CD14-positive monocyte (primary cell): ENCODE measurements at regions not wholly inside any gene's neighbourhood (a gene's known extent, or its start where the extent isn't known, plus 50 kb on each side); places are given as distances from the start of the nearest gene placed in this dataset.
"Not testable (repeated sequence)": the region's sequence is repeated elsewhere in the genome, so short reads cannot be mapped to it uniquely, and the experiment has no call there.

Experiments used
- DNase-seq, 3 donors: peaks; one replicate each; pipeline ENCODE4 v3.0.0-alpha.2; 2011 to 2022
- H2AFZ ChIP-seq: 2 replicates; pipeline ENCODE4 v1.6.0; 2012; ENCODE audit warnings: mild to moderate bottlenecking, low read depth, low read length, inconsistent platforms; ENCODE audit not compliant: insufficient read depth, poor library complexity, severe bottlenecking
- H3K27ac ChIP-seq, 2 donors: 1 replicate in 1 of 2; 2 replicates in 1 of 2; pipeline ENCODE4 v1.5.1; 2012 to 2013; ENCODE audit warnings: low read length in 2 of 2, control low read depth in 1 of 2, inconsistent platforms in 1 of 2, low read depth in 1 of 2, mild to moderate bottlenecking in 1 of 2
- H3K27me3 ChIP-seq, 2 donors: one replicate each; pipeline versions ENCODE4 v1.6.0 to v1.6.1; 2011 to 2013; ENCODE audit warnings: low read length in 2 of 2; ENCODE audit not compliant: control insufficient read depth in 2 of 2, insufficient read depth in 2 of 2
- H3K36me3 ChIP-seq, 2 donors: replicated peaks in 1 of 2; 1 replicate in 1 of 2; 2 replicates in 1 of 2; pipeline versions ENCODE4 v1.5.1 to v1.6.1; 2012 to 2013; ENCODE audit warnings: low read length in 2 of 2, control low read depth in 1 of 2, inconsistent platforms in 1 of 2, mild to moderate bottlenecking in 1 of 2; ENCODE audit not compliant: insufficient read depth in 2 of 2, control insufficient read depth in 1 of 2
- H3K4me1 ChIP-seq, 2 donors: 1 replicate in 1 of 2; 2 replicates in 1 of 2; pipeline versions ENCODE4 v1.5.1 to v1.6.1; 2012 to 2013; ENCODE audit warnings: low read length in 2 of 2, control low read depth in 1 of 2, inconsistent platforms in 1 of 2, mild to moderate bottlenecking in 1 of 2, moderate library complexity in 1 of 2; ENCODE audit not compliant: insufficient read depth in 2 of 2, control insufficient read depth in 1 of 2
- H3K4me2 ChIP-seq: replicated peaks from 2 replicates; pipeline ENCODE3; 2012; ENCODE audit warnings: low read length, moderate library complexity, mild to moderate bottlenecking; ENCODE audit not compliant: poor library complexity, severe bottlenecking; ENCODE audit errors: extremely low read depth
- H3K4me3 ChIP-seq, 3 experiments: fragments of 200-600 bp in 1 of 3; sonication (generic) in 1 of 3; replicated peaks in 1 of 3; 1 replicate in 2 of 3; 2 replicates in 1 of 3; pipeline ENCODE4 v1.5.1; 2011 to 2013; ENCODE audit warnings: low read length in 3 of 3, mild to moderate bottlenecking in 3 of 3, control low read depth in 2 of 3, low read depth in 2 of 3, inconsistent platforms in 1 of 3, moderate library complexity in 1 of 3
- H3K79me2 ChIP-seq: 2 replicates; pipeline ENCODE4 v1.6.0; 2012; ENCODE audit warnings: mild to moderate bottlenecking, control low read depth, inconsistent platforms, low read length, moderate library complexity; ENCODE audit not compliant: insufficient read depth
- H3K9ac ChIP-seq: 2 replicates; pipeline ENCODE4 v1.6.0; 2017; ENCODE audit warnings: low read length, mild to moderate bottlenecking; ENCODE audit not compliant: insufficient read depth, poor library complexity, severe bottlenecking
- H3K9me3 ChIP-seq, 2 donors: replicated peaks in 1 of 2; 1 replicate in 1 of 2; 2 replicates in 1 of 2; pipeline versions ENCODE4 v1.5.1 to v1.6.1; 2012 to 2013; ENCODE audit warnings: low read length in 2 of 2, control low read depth in 1 of 2; ENCODE audit not compliant: control insufficient read depth in 1 of 2, insufficient read depth in 1 of 2
- H4K20me1 ChIP-seq: 2 replicates; pipeline ENCODE4 v1.6.0; 2012; ENCODE audit warnings: mild to moderate bottlenecking, low read length, control low read depth, moderate library complexity; ENCODE audit not compliant: insufficient read depth
- H3K27ac Mint-ChIP-seq, 7 donors: one replicate each; pipeline ENCODE4 v1.8.0; 2020; ENCODE audit warnings: mild to moderate bottlenecking in 7 of 7, mixed read lengths in 7 of 7, moderate library complexity in 6 of 7, inconsistent platforms in 2 of 7
- H3K27me3 Mint-ChIP-seq, 3 donors: one replicate each; pipeline ENCODE4 v1.8.0; 2021 to 2022; ENCODE audit warnings: low read depth in 3 of 3, mild to moderate bottlenecking in 3 of 3, mixed read lengths in 3 of 3, moderate library complexity in 3 of 3, inconsistent platforms in 1 of 3
- H3K36me3 Mint-ChIP-seq, 2 donors: one replicate each; pipeline ENCODE4 v1.8.0; 2020; ENCODE audit warnings: mixed read lengths in 2 of 2, inconsistent platforms in 1 of 2, mild to moderate bottlenecking in 1 of 2
- H3K4me1 Mint-ChIP-seq: one replicate; pipeline ENCODE4 v1.8.0; 2020; ENCODE audit warnings: mild to moderate bottlenecking, mixed read lengths
- H3K4me3 Mint-ChIP-seq, 2 donors: one replicate each; pipeline ENCODE4 v1.8.0; 2020; ENCODE audit warnings: mild to moderate bottlenecking in 2 of 2, mixed read lengths in 2 of 2, moderate library complexity in 1 of 2
- H3K9me3 Mint-ChIP-seq, 7 donors: one replicate each; pipeline ENCODE4 v1.8.0; 2020 to 2022; ENCODE audit warnings: mixed read lengths in 7 of 7, mild to moderate bottlenecking in 6 of 7, moderate library complexity in 6 of 7, inconsistent platforms in 2 of 7
- WGBS: methylation state at CpG from one replicate; pipeline ENCODE4 v1.1.5; 2013; ENCODE audit warnings: missing lambda C conversion rate; ENCODE audit not compliant: insufficient coverage; 5-methylcytosine and 5-hydroxymethylcytosine counted together
- intact Hi-C, 2 donors: fragments of 100-400 bp; cut with micrococcal nuclease; formaldehyde crosslinking; loops; one replicate each; pipeline versions ENCODE4 v1.15.0 to v1.15.1; 2023
- TF ChIP-seq, protein P1 (sequence below): fragments of 200-600 bp; IDR thresholded peaks from one replicate; pipeline ENCODE4 v1.8.0; 2022; ENCODE audit warnings: antibody characterized with exemption, mild to moderate bottlenecking

- Mint-ChIP-seq H3K27ac (no peak overlapping the region), H3K9me3 (peaks cover 2 to 9% (median 5%) of the 10 kb centered on the region in 7 donors), H3K27me3 (peaks cover 0 to 4% (median 2%) of the 10 kb centered on the region in 3 donors), H3K36me3 (no peaks in the 10 kb centered on the region), H3K4me1 (no peaks in the 10 kb centered on the region), H3K4me3 (no peak overlapping the region)
- WGBS, result 94% methylated on average over 4 of the region's 5 CpGs
- DNase-seq, result no peak
- Histone ChIP-seq H3K9me3 (peaks cover 0 to 2% of the 10 kb centered on the region in 2 donors), H3K4me3 (no peak overlapping the region), H3K4me2 (no peak overlapping the region), H3K4me1 (no peaks in the 10 kb centered on the region), H2AFZ (no peak overlapping the region), H3K27ac (no peak overlapping the region), H3K36me3 (no peaks in the 10 kb centered on the region), H4K20me1 (no peaks in the 10 kb centered on the region), H3K27me3 (no peaks in the 10 kb centered on the region), H3K79me2 (no peaks in the 10 kb centered on the region), H3K9ac (no peak overlapping the region)
- TF ChIP-seq, protein P1, sequence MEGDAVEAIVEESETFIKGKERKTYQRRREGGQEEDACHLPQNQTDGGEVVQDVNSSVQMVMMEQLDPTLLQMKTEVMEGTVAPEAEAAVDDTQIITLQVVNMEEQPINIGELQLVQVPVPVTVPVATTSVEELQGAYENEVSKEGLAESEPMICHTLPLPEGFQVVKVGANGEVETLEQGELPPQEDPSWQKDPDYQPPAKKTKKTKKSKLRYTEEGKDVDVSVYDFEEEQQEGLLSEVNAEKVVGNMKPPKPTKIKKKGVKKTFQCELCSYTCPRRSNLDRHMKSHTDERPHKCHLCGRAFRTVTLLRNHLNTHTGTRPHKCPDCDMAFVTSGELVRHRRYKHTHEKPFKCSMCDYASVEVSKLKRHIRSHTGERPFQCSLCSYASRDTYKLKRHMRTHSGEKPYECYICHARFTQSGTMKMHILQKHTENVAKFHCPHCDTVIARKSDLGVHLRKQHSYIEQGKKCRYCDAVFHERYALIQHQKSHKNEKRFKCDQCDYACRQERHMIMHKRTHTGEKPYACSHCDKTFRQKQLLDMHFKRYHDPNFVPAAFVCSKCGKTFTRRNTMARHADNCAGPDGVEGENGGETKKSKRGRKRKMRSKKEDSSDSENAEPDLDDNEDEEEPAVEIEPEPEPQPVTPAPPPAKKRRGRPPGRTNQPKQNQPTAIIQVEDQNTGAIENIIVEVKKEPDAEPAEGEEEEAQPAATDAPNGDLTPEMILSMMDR, result no peak
- intact Hi-C loops, result no loop called here
Measured at GRCh38 chr6:4253604-4254231, 118.3 kb upstream of the ECI2 start.

DNA sequence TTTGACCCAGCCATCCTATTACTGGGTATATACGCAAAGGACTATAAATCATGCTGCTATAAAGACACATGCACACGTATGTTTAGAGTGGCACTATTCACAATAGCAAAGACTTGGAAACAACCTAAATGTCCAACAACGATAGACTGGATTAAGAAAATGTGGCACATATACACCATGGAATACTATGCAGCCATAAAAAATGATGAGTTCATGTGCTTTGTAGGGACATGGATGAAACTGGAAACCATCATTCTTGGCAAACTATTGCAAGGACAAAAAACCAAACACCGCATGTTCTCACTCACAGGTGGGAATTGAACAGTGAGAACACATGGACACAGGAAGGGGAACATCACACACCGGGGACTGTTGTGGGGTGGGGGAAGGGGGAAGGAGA, 117.1 kb upstream of the ECI2 start:
- H3K9me3 Mint-ChIP-seq, H3K27me3 Mint-ChIP-seq, intact Hi-C loops, H3K27ac ChIP-seq, H3K4me2 ChIP-seq, H3K36me3 ChIP-seq, H3K36me3 Mint-ChIP-seq, H3K9ac ChIP-seq, H4K20me1 ChIP-seq, H3K4me3 Mint-ChIP-seq, H3K79me2 ChIP-seq, H3K4me1 Mint-ChIP-seq, H3K9me3 ChIP-seq, H3K27ac Mint-ChIP-seq, H3K4me1 ChIP-seq, H3K27me3 ChIP-seq, H3K4me3 ChIP-seq, H2AFZ ChIP-seq, DNase-seq: not testable (repeated sequence)
- WGBS, result no CpG with 5 or more reads among the region's 5 CpGs
